ENCODE measurements at regions not wholly inside any gene's neighbourhood (a gene's known extent, or its start where the extent isn't known, plus 50 kb on each side); places are given as distances from the start of the nearest gene placed in this dataset.

DNA sequence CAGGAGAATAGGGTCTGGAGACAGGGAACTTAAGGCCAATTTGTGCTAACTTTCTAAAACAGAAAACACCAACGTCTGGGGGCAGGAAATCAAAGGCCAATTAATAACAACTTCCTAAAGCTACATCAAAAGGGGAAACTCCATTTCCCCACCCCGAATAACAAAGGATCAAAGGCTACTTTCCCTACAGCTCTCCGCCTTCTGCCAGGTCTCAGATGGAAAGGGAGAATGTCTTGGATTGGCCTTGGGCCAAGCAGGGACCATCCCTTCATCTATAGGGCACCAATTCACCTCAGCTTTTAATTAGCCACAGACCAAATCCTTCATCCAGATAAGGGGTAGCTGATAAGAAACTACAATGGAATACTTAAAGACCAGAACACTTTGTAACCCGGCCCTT lies 116.9 kb upstream of the ZKSCAN2 start:
- TF ChIP-seq CEBPB (IDR thresholded peaks at IDR 0.05) (no peak), EP300 (IDR thresholded peaks at IDR 0.05; ENCODE audit: borderline replicate concordance) (no peak), EGR1 (IDR thresholded peaks at IDR 0.05) (no peak), USF1 (IDR thresholded peaks at IDR 0.05) (no peak), TAF1 (IDR thresholded peaks at IDR 0.05; ENCODE audit: low read depth) (no peak)
- TF ChIP-seq, protein P1, sequence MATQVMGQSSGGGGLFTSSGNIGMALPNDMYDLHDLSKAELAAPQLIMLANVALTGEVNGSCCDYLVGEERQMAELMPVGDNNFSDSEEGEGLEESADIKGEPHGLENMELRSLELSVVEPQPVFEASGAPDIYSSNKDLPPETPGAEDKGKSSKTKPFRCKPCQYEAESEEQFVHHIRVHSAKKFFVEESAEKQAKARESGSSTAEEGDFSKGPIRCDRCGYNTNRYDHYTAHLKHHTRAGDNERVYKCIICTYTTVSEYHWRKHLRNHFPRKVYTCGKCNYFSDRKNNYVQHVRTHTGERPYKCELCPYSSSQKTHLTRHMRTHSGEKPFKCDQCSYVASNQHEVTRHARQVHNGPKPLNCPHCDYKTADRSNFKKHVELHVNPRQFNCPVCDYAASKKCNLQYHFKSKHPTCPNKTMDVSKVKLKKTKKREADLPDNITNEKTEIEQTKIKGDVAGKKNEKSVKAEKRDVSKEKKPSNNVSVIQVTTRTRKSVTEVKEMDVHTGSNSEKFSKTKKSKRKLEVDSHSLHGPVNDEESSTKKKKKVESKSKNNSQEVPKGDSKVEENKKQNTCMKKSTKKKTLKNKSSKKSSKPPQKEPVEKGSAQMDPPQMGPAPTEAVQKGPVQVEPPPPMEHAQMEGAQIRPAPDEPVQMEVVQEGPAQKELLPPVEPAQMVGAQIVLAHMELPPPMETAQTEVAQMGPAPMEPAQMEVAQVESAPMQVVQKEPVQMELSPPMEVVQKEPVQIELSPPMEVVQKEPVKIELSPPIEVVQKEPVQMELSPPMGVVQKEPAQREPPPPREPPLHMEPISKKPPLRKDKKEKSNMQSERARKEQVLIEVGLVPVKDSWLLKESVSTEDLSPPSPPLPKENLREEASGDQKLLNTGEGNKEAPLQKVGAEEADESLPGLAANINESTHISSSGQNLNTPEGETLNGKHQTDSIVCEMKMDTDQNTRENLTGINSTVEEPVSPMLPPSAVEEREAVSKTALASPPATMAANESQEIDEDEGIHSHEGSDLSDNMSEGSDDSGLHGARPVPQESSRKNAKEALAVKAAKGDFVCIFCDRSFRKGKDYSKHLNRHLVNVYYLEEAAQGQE (IDR thresholded peaks at IDR 0.05; ENCODE audit: low read depth): no peak
- TF ChIP-seq, protein P2, sequence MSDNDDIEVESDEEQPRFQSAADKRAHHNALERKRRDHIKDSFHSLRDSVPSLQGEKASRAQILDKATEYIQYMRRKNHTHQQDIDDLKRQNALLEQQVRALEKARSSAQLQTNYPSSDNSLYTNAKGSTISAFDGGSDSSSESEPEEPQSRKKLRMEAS (IDR thresholded peaks at IDR 0.05): no peak
